ENCODE measurements at regions not wholly inside any gene's neighbourhood (a gene's known extent, or its start where the extent isn't known, plus 50 kb on each side); places are given as distances from the start of the nearest gene placed in this dataset.

DNA sequence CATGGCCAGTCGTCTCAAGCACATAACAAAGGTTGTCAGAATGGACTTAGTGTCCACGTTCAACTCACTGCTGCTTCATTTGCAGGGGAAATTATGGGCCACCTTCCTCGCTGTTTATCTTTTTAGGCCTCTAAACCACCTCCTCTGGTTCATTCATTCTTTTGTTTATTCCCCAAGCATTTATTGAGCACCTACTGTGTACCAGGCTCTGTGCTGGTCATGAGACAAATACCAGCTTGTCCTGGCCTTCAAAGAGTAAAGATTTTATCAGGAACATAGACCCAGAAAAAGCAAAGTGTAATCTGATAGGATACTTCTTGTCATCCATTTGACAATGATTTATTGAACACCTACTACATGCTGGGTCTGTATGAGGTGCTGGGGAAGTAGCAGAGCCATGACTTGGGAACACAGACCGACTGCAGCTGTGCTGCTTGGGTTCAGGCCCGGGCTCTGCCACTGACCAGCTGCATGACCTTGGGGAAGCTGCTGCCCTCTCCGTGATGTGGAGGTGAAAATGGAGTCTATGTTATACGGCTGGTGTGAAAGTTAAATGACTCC is 63.4 kb upstream of the SLC6A6 start:
- TF ChIP-seq CTCF (IDR thresholded peaks at IDR 0.05) (no peak), POLR2AphosphoS5 (IDR thresholded peaks at IDR 0.05) (no peak)

All from breast epithelium (tissue), 3 donors.